ENCODE measurements at regions not wholly inside any gene's neighbourhood (a gene's known extent, or its start where the extent isn't known, plus 50 kb on each side); places are given as distances from the start of the nearest gene placed in this dataset.
A peak's percentile ranks its signal among the peaks of the same experiment; 100 is the strongest.

GRCh38 chr1:117753652-117754051, 147.8 kb downstream of the TENT5C start:
- TF ChIP-seq SPI1 (IDR thresholded peaks at IDR 0.05; ENCODE audit: borderline replicate concordance, low read depth) = no peak
- TF ChIP-seq POLR2AphosphoS5 (IDR thresholded peaks at IDR 0.05; ENCODE audit: low read depth) = no peak
- TF ChIP-seq CTCF (IDR thresholded peaks at IDR 0.05; ENCODE audit: insufficient read depth, low read length) = no peak
- TF ChIP-seq REST (IDR thresholded peaks at IDR 0.05; ENCODE audit: insufficient replicate concordance, low read depth) = no peak
- no peak for TF ChIP-seq GABPA (IDR thresholded peaks at IDR 0.05; ENCODE audit: low read depth)
- Histone ChIP-seq H3K4me3 (replicated peaks; ENCODE audit: insufficient read depth, low read length) (no peak overlapping the region), H3K27me3 (ENCODE audit: insufficient read depth, poor library complexity, severe bottlenecking) (no peaks in the 10 kb centered on the region), H3K27ac (replicated peaks) (no peak overlapping the region)
- no peak for DNase-seq (ENCODE audit: low read depth in 1 of 2, low spot score in 1 of 2)

GRCh38 chr1:117754061-117754969, 148.5 kb downstream of the TENT5C start:
- Histone ChIP-seq H3K27me3 (ENCODE audit: insufficient read depth, poor library complexity, severe bottlenecking) (no peaks in the 10 kb centered on the region), H3K27ac (replicated peaks) (no peak overlapping the region), H3K4me3 (replicated peaks; ENCODE audit: insufficient read depth, low read length) (no peak overlapping the region)
- TF ChIP-seq REST (IDR thresholded peaks at IDR 0.05; ENCODE audit: insufficient replicate concordance, low read depth) (no peak), CTCF (IDR thresholded peaks at IDR 0.05; ENCODE audit: insufficient read depth, low read length) (peak; percentile 13), POLR2AphosphoS5 (IDR thresholded peaks at IDR 0.05; ENCODE audit: low read depth) (no peak), GABPA (IDR thresholded peaks at IDR 0.05; ENCODE audit: low read depth) (no peak), SPI1 (IDR thresholded peaks at IDR 0.05; ENCODE audit: borderline replicate concordance, low read depth) (no peak)
- peak; percentile 6 to 54 for DNase-seq (ENCODE audit: low read depth in 1 of 2, low spot score in 1 of 2)

- H3K4me3 ChIP-seq (replicated peaks; ENCODE audit: insufficient read depth, low read length) = no peak overlapping the region
- no peak for DNase-seq (ENCODE audit: low read depth in 1 of 2, low spot score in 1 of 2)
- H3K27ac ChIP-seq (replicated peaks) = no peak overlapping the region
- H3K27me3 ChIP-seq (ENCODE audit: insufficient read depth, poor library complexity, severe bottlenecking) = no peaks in the 10 kb centered on the region
- TF ChIP-seq SPI1 (IDR thresholded peaks at IDR 0.05; ENCODE audit: borderline replicate concordance, low read depth) (no peak), REST (IDR thresholded peaks at IDR 0.05; ENCODE audit: insufficient replicate concordance, low read depth) (no peak), POLR2AphosphoS5 (IDR thresholded peaks at IDR 0.05; ENCODE audit: low read depth) (no peak), GABPA (IDR thresholded peaks at IDR 0.05; ENCODE audit: low read depth) (no peak), CTCF (IDR thresholded peaks at IDR 0.05; ENCODE audit: insufficient read depth, low read length) (no peak)
Measured at GRCh38 chr1:117757668-117758067, 151.8 kb downstream of the TENT5C start.

Measured in HL-60 (cell line).